Endodermal cell (in vitro differentiated cells): ENCODE measurements at regions not wholly inside any gene's neighbourhood (a gene's known extent, or its start where the extent isn't known, plus 50 kb on each side); places are given as distances from the start of the nearest gene placed in this dataset.
"Not testable (repeated sequence)": the region's sequence is repeated elsewhere in the genome, so short reads cannot be mapped to it uniquely, and the experiment has no call there.

Experiments used
- DNase-seq: peaks from one replicate; pipeline ENCODE4 v3.0.0-alpha.2; 2017
- H3K27ac ChIP-seq: 2 replicates; pipeline ENCODE4 v1.5.1; 2013; ENCODE audit warnings: mild to moderate bottlenecking, low read depth, low read length, moderate library complexity
- H3K27me3 ChIP-seq: 2 replicates; pipeline ENCODE4 v1.6.1; 2013; ENCODE audit warnings: mild to moderate bottlenecking, low read length, moderate library complexity; ENCODE audit not compliant: insufficient read depth, control insufficient read depth, poor library complexity, severe bottlenecking
- H3K36me3 ChIP-seq: 2 replicates; pipeline ENCODE4 v1.7.0; 2013; ENCODE audit warnings: mild to moderate bottlenecking, low read length, moderate library complexity; ENCODE audit not compliant: control insufficient read depth, insufficient read depth
- H3K4me1 ChIP-seq: one replicate; pipeline ENCODE4 v1.7.0; 2013; ENCODE audit warnings: low read length; ENCODE audit not compliant: control insufficient read depth, insufficient read depth
- H3K4me3 ChIP-seq: 2 replicates; pipeline ENCODE4 v1.5.1; 2013; ENCODE audit warnings: mild to moderate bottlenecking, low read length, moderate library complexity
- H3K9ac ChIP-seq: 2 replicates; pipeline ENCODE4 v1.6.1; 2013; ENCODE audit warnings: mild to moderate bottlenecking, low read length, moderate library complexity; ENCODE audit not compliant: poor library complexity, severe bottlenecking; ENCODE audit errors: extremely low read depth
- H3K9me3 ChIP-seq: 2 replicates; pipeline ENCODE4 v1.6.1; 2013; ENCODE audit warnings: mild to moderate bottlenecking, low read length, moderate library complexity; ENCODE audit not compliant: control insufficient read depth
- H3K27ac Mint-ChIP-seq: 2 replicates; pipeline ENCODE4 v1.8.0; 2020; ENCODE audit warnings: mixed read lengths
- H3K27me3 Mint-ChIP-seq: 2 replicates; pipeline ENCODE4 v1.8.0; 2021; ENCODE audit warnings: mild to moderate bottlenecking, mixed read lengths; ENCODE audit not compliant: insufficient read depth
- H3K36me3 Mint-ChIP-seq: 2 replicates; pipeline ENCODE4 v1.8.0; 2020; ENCODE audit warnings: low read depth, mixed read lengths
- H3K4me1 Mint-ChIP-seq: 2 replicates; pipeline ENCODE4 v1.8.0; 2020; ENCODE audit warnings: mixed read lengths
- H3K4me3 Mint-ChIP-seq: 2 replicates; pipeline ENCODE4 v1.8.0; 2020; ENCODE audit warnings: mild to moderate bottlenecking, moderate library complexity, mixed read lengths
- H3K9me3 Mint-ChIP-seq: 2 replicates; pipeline ENCODE4 v1.8.0; 2020; ENCODE audit warnings: mild to moderate bottlenecking, mixed read lengths
- WGBS, 2 experiments: methylation state at CpG; one replicate each; pipeline versions ENCODE4 v1.1.5 to v1.1.7; 2013; ENCODE audit warnings: missing lambda C conversion rate in 2 of 2, mixed read lengths in 1 of 2; ENCODE audit not compliant: insufficient coverage in 1 of 2, insufficient read length in 1 of 2; 5-methylcytosine and 5-hydroxymethylcytosine counted together
- TF ChIP-seq, protein P1 (sequence below): fragments of 200-600 bp; sonication (generic); conservative IDR thresholded peaks from 2 replicates; pipeline ENCODE4 v1.5.0; 2021; ENCODE audit warnings: antibody characterized with exemption, mild to moderate bottlenecking

DNA sequence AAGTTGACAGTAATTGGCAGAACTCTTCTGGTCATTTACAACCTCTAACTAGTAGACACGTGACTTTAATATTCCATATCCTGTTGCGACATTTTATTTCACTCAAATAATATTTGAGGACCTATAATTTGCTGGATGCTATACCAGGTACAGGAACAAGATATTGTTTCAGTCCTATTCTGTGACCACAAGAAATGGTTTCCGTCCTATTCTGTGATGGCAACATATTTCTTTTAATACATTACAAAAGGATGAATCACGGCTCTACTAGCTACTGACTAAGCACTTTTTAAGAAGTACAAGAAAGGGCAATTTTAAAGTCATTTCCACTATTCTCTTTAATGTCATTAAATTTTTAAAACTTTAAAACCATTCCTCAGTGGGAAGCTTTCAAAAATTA lies 400.2 kb downstream of the CNTN3 start:
- no peak overlapping the region for H3K27ac Mint-ChIP-seq
- Histone ChIP-seq H3K4me3 (no peak overlapping the region), H3K4me1 (no peaks in the 10 kb centered on the region), H3K27ac (no peak overlapping the region), H3K9me3 (no peaks in the 10 kb centered on the region), H3K9ac (no peak overlapping the region), H3K27me3 (no peaks in the 10 kb centered on the region), H3K36me3 (no peaks in the 10 kb centered on the region)
- H3K4me3 Mint-ChIP-seq = no peak overlapping the region
- TF ChIP-seq, protein P1, sequence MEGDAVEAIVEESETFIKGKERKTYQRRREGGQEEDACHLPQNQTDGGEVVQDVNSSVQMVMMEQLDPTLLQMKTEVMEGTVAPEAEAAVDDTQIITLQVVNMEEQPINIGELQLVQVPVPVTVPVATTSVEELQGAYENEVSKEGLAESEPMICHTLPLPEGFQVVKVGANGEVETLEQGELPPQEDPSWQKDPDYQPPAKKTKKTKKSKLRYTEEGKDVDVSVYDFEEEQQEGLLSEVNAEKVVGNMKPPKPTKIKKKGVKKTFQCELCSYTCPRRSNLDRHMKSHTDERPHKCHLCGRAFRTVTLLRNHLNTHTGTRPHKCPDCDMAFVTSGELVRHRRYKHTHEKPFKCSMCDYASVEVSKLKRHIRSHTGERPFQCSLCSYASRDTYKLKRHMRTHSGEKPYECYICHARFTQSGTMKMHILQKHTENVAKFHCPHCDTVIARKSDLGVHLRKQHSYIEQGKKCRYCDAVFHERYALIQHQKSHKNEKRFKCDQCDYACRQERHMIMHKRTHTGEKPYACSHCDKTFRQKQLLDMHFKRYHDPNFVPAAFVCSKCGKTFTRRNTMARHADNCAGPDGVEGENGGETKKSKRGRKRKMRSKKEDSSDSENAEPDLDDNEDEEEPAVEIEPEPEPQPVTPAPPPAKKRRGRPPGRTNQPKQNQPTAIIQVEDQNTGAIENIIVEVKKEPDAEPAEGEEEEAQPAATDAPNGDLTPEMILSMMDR = no peak
- WGBS, 2 experiments = 89 to 95% methylated on average over 3 to 4 of the region's 4 CpGs
- DNase-seq = no peak
- no peaks in the 10 kb centered on the region for H3K27me3 Mint-ChIP-seq
- H3K9me3 Mint-ChIP-seq = no peaks in the 10 kb centered on the region
- H3K4me1 Mint-ChIP-seq = no peaks in the 10 kb centered on the region
- no peaks in the 10 kb centered on the region for H3K36me3 Mint-ChIP-seq

DNA sequence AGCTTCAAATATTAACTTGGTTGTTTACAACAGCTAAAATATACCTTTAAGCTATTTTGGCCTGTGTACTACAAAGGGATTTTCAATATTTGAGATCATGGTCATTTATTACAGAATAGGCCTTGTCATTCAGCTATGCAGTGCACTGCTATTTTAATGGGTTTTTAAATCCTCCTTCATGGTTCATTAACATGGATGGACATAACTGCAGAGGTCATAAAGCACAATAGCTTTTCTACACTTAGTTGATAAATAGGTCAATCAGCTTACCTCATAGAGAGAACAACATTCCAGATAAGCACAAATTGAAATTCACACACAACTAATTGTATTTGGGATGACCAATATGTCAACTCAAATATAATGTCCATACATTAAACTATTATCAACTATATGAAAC lies 403.7 kb downstream of the CNTN3 start:
- H3K4me3 Mint-ChIP-seq = no peak overlapping the region
- no peak overlapping the region for H3K27ac Mint-ChIP-seq
- Histone ChIP-seq H3K4me3 (no peak overlapping the region), H3K27ac (no peak overlapping the region), H3K36me3 (no peaks in the 10 kb centered on the region), H3K27me3 (no peaks in the 10 kb centered on the region), H3K4me1 (no peaks in the 10 kb centered on the region), H3K9me3 (no peaks in the 10 kb centered on the region), H3K9ac (no peak overlapping the region)
- H3K4me1 Mint-ChIP-seq = no peaks in the 10 kb centered on the region
- H3K36me3 Mint-ChIP-seq = no peaks in the 10 kb centered on the region
- no peak for DNase-seq
- H3K9me3 Mint-ChIP-seq = no peaks in the 10 kb centered on the region
- TF ChIP-seq, protein P1 = no peak
- no peaks in the 10 kb centered on the region for H3K27me3 Mint-ChIP-seq

DNA sequence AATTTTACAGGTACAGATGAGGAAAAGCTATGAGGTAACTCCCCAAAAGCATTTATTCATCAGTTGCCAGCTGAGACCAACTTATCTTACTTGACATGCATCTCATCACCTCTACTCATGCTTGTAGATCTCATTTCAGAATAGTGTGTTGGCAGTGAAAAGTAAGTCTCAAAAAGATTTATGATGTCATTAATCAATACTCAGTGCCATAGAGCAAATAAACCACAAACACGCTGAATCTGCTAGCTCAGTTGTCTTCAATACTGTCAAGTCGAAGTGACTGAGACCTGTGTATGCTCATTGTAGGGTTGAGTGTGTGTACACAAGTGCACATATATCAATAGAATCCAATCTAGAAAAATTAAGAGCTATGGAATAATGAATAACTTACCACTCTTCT lies 413.5 kb downstream of the CNTN3 start:
- H3K27ac ChIP-seq = no peak overlapping the region
- H3K9me3 ChIP-seq = peaks cover 13% of the 10 kb centered on the region
- Mint-ChIP-seq H3K27ac (no peak overlapping the region), H3K36me3 (no peaks in the 10 kb centered on the region), H3K27me3 (no peaks in the 10 kb centered on the region), H3K9me3 (peaks cover 23% of the 10 kb centered on the region), H3K4me1 (no peaks in the 10 kb centered on the region), H3K4me3 (no peak overlapping the region)
- H3K4me1 ChIP-seq = no peaks in the 10 kb centered on the region
- H3K4me3 ChIP-seq = no peak overlapping the region
- no peaks in the 10 kb centered on the region for H3K36me3 ChIP-seq
- H3K27me3 ChIP-seq = no peaks in the 10 kb centered on the region
- TF ChIP-seq, protein P1 = no peak
- no peak overlapping the region for H3K9ac ChIP-seq
- no peak for DNase-seq
- WGBS, 2 experiments = 86% methylated on average over 2 of the region's 2 CpGs; no CpG with 5 or more reads in 1 of the 2 experiments

DNA sequence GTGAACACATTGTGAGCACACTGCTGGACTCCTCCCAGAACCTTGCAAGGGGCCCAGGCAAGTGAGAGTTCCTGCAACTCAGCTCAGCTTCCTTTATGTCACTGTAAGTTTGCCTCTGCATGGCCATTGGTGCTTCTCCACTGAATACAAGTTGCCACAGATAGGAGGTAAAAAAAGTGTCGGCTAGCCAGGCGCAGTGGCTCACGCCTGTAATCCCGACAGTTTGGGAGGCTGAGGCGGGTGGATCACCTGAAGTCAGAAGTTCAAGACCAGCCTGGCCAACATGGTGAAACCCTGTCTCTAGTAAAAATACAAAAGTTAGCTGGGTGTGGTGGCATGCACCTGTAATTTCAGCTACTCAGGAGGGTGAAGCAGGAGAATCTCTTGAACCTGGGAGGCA lies 435.8 kb downstream of the CNTN3 start:
- not testable (repeated sequence) for H3K4me1 Mint-ChIP-seq, H3K27ac ChIP-seq, H3K36me3 Mint-ChIP-seq, H3K9me3 ChIP-seq, H3K27me3 Mint-ChIP-seq, H3K27me3 ChIP-seq, H3K9ac ChIP-seq, H3K36me3 ChIP-seq, H3K4me3 Mint-ChIP-seq, H3K4me3 ChIP-seq, DNase-seq, H3K9me3 Mint-ChIP-seq, H3K4me1 ChIP-seq, H3K27ac Mint-ChIP-seq
- 88 to 95% methylated on average over 1 to 5 of the region's 5 CpGs for WGBS, 2 experiments
